ENCODE measurements at regions not wholly inside any gene's neighbourhood (a gene's known extent, or its start where the extent isn't known, plus 50 kb on each side); places are given as distances from the start of the nearest gene placed in this dataset.

DNA sequence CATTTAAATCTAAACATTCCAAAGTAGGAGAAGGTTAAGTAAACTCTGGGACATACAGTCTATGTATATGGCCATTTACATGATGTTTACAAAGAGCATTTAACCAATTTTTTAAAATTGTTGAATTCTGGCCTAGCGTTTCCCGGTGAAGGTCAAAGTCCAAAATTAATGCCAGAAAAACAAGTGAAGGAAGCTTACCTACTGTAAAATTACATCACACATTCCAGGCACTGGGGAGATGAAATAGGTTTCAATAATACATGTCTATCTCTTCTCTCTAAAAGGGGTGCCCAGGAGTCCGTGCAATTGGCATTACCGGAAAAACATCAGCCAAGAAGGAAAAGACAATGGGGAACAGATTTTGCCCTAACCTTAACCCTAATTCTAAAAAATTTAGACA, 358.8 kb downstream of the VPS13C start:
- TF ChIP-seq, protein P1, sequence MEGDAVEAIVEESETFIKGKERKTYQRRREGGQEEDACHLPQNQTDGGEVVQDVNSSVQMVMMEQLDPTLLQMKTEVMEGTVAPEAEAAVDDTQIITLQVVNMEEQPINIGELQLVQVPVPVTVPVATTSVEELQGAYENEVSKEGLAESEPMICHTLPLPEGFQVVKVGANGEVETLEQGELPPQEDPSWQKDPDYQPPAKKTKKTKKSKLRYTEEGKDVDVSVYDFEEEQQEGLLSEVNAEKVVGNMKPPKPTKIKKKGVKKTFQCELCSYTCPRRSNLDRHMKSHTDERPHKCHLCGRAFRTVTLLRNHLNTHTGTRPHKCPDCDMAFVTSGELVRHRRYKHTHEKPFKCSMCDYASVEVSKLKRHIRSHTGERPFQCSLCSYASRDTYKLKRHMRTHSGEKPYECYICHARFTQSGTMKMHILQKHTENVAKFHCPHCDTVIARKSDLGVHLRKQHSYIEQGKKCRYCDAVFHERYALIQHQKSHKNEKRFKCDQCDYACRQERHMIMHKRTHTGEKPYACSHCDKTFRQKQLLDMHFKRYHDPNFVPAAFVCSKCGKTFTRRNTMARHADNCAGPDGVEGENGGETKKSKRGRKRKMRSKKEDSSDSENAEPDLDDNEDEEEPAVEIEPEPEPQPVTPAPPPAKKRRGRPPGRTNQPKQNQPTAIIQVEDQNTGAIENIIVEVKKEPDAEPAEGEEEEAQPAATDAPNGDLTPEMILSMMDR (IDR thresholded peaks at IDR 0.05): no peak
- no peak for TF ChIP-seq POLR2A (IDR thresholded peaks at IDR 0.05)
